Bone marrow (tissue), 2 donors: ENCODE measurements at regions not wholly inside any gene's neighbourhood (a gene's known extent, or its start where the extent isn't known, plus 50 kb on each side); places are given as distances from the start of the nearest gene placed in this dataset.

Source experiments
- DNase-seq, 2 donors: peaks; one replicate each; lab custom pipeline; 2025; lab: John Stamatoyannopoulos, UW

DNA sequence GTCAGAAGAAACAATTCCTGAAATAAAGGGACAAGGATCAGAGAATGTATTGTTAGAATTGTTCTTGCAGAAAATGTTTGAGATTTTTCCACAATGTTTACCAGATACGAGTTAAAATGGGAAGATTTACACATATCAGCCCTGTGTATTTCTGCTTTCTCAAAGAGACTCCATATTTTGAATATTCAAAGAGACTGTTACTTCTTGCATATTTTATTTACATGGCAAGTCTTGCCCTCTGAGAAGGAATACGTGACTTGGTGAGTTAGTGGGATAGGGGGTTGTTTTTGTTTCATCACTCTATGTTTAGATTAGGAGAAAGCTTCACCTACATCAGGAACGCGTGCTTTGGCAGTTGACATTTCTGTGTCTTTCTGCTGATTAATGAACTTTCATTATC lies 56.1 kb upstream of the ZDHHC17 start:
- DNase-seq = no peak

DNA sequence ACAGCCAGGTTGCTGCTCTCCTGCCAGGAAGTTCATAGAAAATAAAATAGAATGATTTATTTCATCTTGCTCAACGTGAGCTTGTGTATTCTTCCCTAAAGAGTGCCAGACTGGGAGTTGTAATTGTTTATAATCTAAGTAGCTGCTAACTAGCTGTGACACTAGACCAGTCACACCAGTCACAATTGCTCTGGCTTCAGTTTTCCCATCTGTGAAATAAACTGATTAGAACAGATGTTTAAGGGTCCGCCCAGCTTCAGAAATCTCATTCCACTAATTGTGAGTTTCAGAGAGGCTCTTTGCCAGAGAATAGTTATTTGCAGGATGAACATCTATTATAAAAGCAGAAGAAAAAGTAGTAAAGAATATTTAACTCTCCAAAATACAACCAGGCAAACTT lies 55.6 kb upstream of the ZDHHC17 start:
- DNase-seq = no peak

DNA sequence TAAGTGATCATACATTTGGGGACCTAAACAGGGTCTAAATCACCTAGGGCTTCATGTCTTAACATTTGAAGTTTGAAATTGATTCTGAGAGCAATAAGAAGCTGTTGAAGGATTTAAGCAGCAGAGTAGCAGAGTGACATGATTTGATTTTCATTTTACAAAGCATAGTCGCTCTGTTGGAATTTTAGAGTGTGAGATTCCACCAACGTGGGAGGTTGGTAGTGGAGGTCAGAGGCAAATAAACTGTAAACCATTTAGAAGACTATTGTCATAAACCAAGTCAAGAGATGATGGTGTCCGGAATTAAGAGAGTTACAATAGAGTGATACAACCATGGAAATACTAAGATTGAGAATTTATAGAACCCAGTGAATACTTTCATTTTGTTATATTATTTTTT lies 52.7 kb upstream of the ZDHHC17 start:
- DNase-seq = no peak

DNA sequence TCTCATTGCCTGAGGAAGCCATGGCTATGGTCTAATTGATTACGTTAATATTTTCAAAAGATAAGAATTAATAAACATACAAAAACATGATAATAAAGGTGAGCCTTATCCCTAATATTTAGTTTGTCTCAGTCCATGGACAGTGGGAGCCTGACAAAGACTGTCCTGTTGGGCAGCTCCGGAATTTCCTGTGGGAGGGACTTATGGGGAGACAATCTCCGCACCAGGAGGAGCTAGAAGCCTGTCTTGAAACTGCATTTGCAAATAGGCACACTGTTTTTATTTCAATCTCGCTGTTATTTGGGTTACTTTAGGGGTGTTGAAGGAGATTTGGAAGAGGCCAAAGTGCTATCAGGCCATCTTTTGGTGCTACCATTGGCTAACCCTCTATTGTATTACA lies 50.8 kb upstream of the ZDHHC17 start:
- no peak for DNase-seq

DNA sequence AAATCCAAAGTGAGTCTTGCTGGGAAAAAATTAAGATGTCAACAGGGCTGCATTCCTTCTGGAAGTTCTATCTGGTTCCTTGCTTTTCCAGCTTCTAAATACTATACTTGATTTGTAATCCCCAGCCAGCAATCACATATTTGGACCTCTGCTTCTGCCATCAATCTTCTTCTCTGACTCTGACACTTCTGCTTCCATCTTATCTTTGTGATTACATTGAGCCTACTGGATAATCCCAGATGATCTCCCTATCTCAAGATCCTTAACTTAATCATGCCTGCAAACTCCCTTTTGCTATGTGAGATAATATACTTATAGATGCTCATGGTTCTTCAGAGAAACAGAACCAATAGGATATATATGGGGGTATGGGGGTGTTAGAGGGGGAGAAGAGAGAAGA lies 49.9 kb upstream of the ZDHHC17 start:
- DNase-seq = no peak
